ACC112 (cell line): ENCODE measurements at regions not wholly inside any gene's neighbourhood (a gene's known extent, or its start where the extent isn't known, plus 50 kb on each side); places are given as distances from the start of the nearest gene placed in this dataset.

Experiments
- H2AFZ ChIP-seq: fragments of 200-600 bp; sonication (generic); one replicate; pipeline ENCODE4 v1.6.0; 2017; ENCODE audit warnings: antibody characterized with exemption, low read length; ENCODE audit not compliant: unreplicated experiment
- H3K27ac ChIP-seq: fragments of 200-600 bp; sonication (generic); 2 replicates; pipeline ENCODE4 v1.5.1; 2014; ENCODE audit warnings: low read depth, mild to moderate bottlenecking, antibody characterized with exemption, low read length, moderate library complexity
- H3K27me3 ChIP-seq: fragments of 200-600 bp; sonication (generic); 2 replicates; pipeline ENCODE4 v1.6.1; 2014; ENCODE audit warnings: mild to moderate bottlenecking, antibody characterized with exemption, low read length, moderate library complexity, mixed read lengths; ENCODE audit not compliant: insufficient read depth
- H3K36me3 ChIP-seq: fragments of 200-600 bp; sonication (generic); 2 replicates; pipeline ENCODE4 v1.6.1; 2016; ENCODE audit warnings: mild to moderate bottlenecking, antibody characterized with exemption, low read length, moderate library complexity, mixed read lengths; ENCODE audit not compliant: insufficient read depth
- H3K4me1 ChIP-seq: fragments of 200-600 bp; sonication (generic); one replicate; pipeline ENCODE4 v1.6.1; 2016; ENCODE audit warnings: low read length, mixed read lengths; ENCODE audit not compliant: insufficient read depth, unreplicated experiment, control insufficient read depth
- H3K4me3 ChIP-seq: fragments of 200-600 bp; sonication (generic); 2 replicates; pipeline ENCODE4 v1.5.1; 2014; ENCODE audit warnings: mild to moderate bottlenecking, low read depth, low read length
- H3K79me2 ChIP-seq: fragments of 200-600 bp; sonication (generic); one replicate; pipeline ENCODE4 v1.6.0; 2016; ENCODE audit warnings: low read length; ENCODE audit not compliant: control insufficient read depth, unreplicated experiment, insufficient read depth

DNA sequence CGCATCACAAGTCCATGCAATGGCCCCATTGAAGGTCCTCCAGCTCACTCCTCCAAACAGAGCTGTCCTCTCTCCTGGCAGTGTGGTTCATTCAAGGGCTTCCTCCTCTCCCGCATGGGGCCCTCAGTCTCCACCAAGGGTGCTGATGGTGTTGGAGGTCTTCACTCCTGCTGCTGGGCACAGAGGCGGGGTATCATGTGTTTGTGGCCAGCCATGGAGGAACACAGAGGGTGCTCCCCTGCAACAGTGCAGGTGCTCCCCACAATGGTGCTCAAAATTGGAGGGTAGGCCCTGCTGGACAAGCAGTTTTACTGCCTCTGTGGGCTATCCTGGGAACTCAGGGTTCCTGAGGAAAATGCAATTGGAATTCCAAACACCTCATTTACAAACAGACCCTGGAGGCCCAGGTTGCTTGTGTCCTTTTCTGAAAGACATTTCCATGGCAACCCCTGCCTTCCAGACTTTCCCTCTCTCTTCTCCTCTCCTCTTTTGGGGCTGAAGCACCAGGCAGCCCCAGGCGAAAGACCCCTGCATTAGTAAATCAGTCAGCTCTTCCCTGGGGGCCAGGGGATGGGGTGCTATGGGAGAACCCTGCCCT is 256.0 kb downstream of the HAUS1 start:
- Histone ChIP-seq H3K27ac (no peak overlapping the region), H3K4me3 (no peak overlapping the region), H3K27me3 (peaks cover 16% of the 10 kb centered on the region), H3K36me3 (no peaks in the 10 kb centered on the region), H2AFZ (no peak overlapping the region), H3K4me1 (no peaks in the 10 kb centered on the region), H3K79me2 (no peaks in the 10 kb centered on the region)

DNA sequence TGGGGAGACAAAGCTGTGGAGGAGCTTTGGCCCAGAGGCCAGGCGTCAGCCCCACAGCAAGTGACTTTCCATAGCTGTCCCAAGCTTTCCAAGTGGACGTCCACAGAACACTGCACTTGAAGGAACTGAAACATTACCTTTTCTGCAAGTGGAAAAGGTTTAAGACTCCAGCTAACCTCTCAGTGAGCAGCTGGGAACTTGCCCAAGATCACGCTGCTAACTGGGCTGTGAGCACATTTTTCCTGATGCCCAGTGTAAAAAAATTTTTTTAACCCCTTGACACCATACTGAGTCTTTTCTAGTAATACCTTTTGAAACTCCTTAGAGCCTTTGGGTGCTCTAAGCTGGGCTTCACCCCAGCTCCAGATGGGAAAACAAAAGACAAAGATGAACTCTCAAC is 256.7 kb downstream of the HAUS1 start:
- Histone ChIP-seq H2AFZ (no peak overlapping the region), H3K4me1 (no peaks in the 10 kb centered on the region), H3K27me3 (peaks cover 16% of the 10 kb centered on the region), H3K27ac (no peak overlapping the region), H3K4me3 (no peak overlapping the region), H3K79me2 (no peaks in the 10 kb centered on the region), H3K36me3 (no peaks in the 10 kb centered on the region)

DNA sequence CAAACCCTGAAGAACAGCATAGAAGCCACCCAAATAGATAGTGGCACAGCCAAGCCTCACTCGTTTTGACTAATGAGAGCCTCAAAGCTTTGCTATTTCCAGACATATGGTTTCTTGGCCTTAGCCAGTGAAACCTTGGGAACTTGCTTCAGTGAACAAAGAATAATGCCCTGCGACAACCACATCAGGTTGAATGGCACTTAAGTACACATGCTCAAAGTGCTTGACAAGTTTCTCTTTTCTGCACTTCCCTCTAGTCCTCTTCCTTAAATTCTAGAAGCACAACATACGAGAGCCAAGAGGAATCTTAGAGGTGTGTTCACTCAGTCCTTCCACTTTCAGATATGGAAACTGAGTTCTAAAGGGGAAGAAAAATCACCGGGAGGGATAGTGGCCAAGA is 258.3 kb downstream of the HAUS1 start:
- H2AFZ ChIP-seq = no peak overlapping the region
- H3K36me3 ChIP-seq = no peaks in the 10 kb centered on the region
- no peak overlapping the region for H3K4me3 ChIP-seq
- H3K4me1 ChIP-seq = no peaks in the 10 kb centered on the region
- peaks cover 26% of the 10 kb centered on the region for H3K27me3 ChIP-seq
- H3K79me2 ChIP-seq = no peaks in the 10 kb centered on the region
- no peak overlapping the region for H3K27ac ChIP-seq

DNA sequence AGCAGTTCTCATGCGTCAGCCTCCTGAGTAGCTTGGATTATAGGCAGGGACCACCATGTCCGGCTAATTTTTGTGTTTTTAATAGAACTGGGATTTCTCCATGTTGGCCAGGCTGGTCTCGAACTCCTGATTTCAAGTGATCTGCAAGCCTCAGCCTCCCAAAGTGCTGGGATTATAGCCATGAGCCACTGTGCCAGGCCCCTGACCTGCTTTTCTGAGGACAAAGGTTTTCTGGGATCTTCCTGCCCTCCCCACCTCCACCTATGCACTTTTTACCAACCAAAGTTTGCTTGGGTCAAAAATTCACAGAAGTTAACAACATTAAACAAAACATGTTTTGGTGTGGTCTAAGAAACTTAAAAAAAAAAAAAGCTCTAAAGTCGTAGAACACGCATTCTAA is 259.9 kb downstream of the HAUS1 start:
- H3K27ac ChIP-seq = no peak overlapping the region
- H3K4me1 ChIP-seq = no peaks in the 10 kb centered on the region
- H3K4me3 ChIP-seq = no peak overlapping the region
- H3K79me2 ChIP-seq = no peaks in the 10 kb centered on the region
- peaks cover 31% of the 10 kb centered on the region for H3K27me3 ChIP-seq
- no peak overlapping the region for H2AFZ ChIP-seq
- no peaks in the 10 kb centered on the region for H3K36me3 ChIP-seq

DNA sequence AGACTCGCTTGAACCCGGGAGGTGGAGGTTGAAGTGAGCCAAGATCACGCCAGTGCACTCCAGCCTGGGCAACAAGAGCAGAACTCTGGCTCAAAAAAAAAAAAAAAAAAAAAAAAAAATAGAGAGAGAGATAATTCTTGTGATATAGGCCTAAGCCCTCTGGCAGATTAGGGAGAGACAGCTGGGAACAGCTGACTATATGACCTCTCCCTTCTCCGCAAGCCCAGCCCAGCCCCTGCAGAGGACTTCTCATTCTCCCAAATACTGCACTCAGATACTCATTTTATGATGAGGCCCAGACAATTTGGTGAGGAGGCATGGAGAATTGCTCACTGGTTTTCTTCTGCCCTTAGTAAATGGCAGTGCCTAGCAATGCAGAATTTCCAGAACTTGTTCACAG is 262.0 kb downstream of the HAUS1 start:
- H3K27ac ChIP-seq = no peak overlapping the region

DNA sequence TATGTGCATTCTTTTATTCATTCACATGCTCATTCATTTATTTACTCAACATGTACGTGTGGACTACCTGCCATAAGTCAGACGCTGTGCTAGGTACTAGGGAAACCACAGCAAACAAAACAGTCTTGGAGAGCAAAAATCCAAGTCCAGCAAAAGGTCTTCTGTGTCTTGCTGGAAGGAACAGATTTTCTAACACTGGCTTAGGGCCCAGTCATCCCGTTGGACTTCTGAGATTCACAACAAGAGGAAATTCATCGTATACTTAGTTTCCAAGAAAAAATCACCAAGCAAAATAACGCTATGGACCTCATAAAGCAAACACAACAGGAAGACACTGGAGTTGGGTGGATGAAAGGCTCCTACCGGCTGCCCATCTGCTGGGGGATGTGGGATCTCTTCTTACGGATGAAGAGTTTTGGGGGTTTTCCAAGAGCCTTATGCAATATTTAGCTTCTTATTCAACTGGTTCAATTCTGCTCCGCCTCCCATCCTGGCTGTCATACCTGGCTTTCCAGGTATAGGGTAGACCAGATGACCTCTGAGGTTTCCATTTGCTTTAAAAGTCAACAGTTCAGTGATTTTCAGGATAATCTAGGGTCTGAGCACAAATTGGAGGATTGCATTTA is 262.7 kb downstream of the HAUS1 start:
- Histone ChIP-seq H3K4me3 (no peak overlapping the region), H3K27me3 (peaks cover 25% of the 10 kb centered on the region), H3K4me1 (no peaks in the 10 kb centered on the region), H3K36me3 (no peaks in the 10 kb centered on the region), H2AFZ (no peak overlapping the region), H3K27ac (no peak overlapping the region), H3K79me2 (no peaks in the 10 kb centered on the region)

More for the DNA sequence above, 262.0 kb downstream of the HAUS1 start:
- Histone ChIP-seq H3K79me2 (no peaks in the 10 kb centered on the region), H2AFZ (no peak overlapping the region), H3K4me3 (no peak overlapping the region), H3K27me3 (peaks cover 30% of the 10 kb centered on the region), H3K36me3 (no peaks in the 10 kb centered on the region), H3K4me1 (no peaks in the 10 kb centered on the region)

DNA sequence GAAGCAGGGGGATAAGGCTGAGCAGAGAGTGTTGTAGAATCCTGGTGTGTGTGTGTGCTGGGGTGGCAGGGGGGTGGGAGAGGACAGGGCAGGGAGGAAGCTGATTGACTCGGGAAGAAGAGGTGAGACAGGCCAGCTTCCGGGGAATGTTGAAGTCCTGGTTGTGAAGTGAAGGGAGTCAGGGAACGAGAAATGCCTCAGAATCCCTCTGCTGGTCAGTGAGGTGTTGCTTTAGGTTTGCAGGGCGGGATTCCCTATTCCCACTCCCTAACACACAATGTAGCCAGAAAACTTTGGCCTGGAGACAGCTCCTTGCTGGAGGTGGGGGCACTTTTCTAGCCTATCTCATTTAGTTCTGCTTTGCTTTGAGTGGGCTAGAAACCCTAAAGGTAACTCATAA is 265.1 kb downstream of the HAUS1 start:
- Histone ChIP-seq H3K36me3 (no peaks in the 10 kb centered on the region), H3K4me3 (no peak overlapping the region), H3K27ac (no peak overlapping the region), H2AFZ (no peak overlapping the region), H3K27me3 (peaks cover 24% of the 10 kb centered on the region), H3K79me2 (no peaks in the 10 kb centered on the region), H3K4me1 (no peaks in the 10 kb centered on the region)

DNA sequence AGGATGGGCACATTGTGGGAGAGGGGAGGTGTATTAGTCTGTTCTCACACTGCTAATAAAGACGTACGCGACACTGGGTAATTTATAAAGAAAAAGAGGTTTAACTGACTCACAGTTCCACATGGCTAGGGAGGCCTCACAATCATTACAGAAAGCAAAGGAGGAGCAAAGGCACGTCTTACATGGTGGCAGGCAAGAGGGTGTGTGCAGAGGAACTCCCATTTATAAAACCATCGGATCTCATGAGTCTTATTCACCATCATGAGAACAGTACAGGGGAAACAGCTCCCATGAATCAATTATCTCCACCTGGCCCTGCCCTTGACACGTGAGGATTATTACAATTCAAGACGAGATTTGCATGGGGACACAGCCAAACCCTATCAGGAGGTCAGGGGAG is 266.7 kb downstream of the HAUS1 start:
- no peaks in the 10 kb centered on the region for H3K79me2 ChIP-seq
- H2AFZ ChIP-seq = no peak overlapping the region
- peaks cover 19% of the 10 kb centered on the region for H3K27me3 ChIP-seq
- H3K4me1 ChIP-seq = no peaks in the 10 kb centered on the region
- no peaks in the 10 kb centered on the region for H3K36me3 ChIP-seq
- no peak overlapping the region for H3K4me3 ChIP-seq
- H3K27ac ChIP-seq = no peak overlapping the region

DNA sequence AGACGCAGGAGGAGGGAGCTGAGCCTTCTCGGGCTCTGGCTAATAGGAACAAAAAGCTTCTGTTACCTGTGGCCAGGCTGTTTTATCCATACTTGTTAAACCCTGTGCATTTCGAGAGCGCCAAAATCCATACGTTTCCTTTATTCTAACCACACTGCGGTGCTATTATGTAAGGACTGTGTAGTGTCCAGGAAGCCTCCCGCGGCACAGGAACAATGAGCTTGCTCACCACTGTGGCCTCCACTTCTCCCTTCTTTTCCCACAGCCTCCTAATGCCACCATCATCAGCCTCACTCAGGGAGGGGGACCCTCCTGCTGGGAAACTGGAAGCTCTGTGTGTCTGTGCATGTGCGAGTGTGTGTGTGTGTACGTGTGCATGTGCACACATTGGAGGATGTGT is 268.5 kb downstream of the HAUS1 start:
- H3K27ac ChIP-seq = no peak overlapping the region
- H3K36me3 ChIP-seq = no peaks in the 10 kb centered on the region
- H3K4me1 ChIP-seq = no peaks in the 10 kb centered on the region
- no peak overlapping the region for H3K4me3 ChIP-seq
- H2AFZ ChIP-seq = no peak overlapping the region
- H3K79me2 ChIP-seq = no peaks in the 10 kb centered on the region
- peaks cover 13% of the 10 kb centered on the region for H3K27me3 ChIP-seq

DNA sequence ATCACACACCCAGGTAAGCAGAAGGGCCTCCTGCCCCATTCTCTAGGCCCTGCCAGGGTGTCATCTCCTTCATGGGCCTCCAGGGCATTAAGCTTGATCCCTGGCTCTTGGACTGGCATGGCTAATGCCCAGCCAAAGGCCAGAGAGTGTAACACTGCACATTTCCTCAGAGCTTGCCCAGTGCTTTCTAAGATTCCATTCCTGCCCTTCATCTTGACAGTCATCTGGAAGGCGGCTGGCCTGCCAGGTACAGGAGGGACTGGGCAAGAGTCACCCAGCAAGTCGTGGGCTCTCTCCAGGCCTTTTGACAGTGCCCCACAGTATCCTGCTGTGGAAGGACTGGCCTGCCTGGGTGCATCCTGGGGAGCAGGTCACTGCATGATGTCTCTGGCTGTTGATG is 268.9 kb downstream of the HAUS1 start:
- Histone ChIP-seq H3K4me3 (no peak overlapping the region), H3K79me2 (no peaks in the 10 kb centered on the region), H3K27me3 (peaks cover 13% of the 10 kb centered on the region), H3K36me3 (no peaks in the 10 kb centered on the region), H3K27ac (no peak overlapping the region), H2AFZ (no peak overlapping the region), H3K4me1 (no peaks in the 10 kb centered on the region)

DNA sequence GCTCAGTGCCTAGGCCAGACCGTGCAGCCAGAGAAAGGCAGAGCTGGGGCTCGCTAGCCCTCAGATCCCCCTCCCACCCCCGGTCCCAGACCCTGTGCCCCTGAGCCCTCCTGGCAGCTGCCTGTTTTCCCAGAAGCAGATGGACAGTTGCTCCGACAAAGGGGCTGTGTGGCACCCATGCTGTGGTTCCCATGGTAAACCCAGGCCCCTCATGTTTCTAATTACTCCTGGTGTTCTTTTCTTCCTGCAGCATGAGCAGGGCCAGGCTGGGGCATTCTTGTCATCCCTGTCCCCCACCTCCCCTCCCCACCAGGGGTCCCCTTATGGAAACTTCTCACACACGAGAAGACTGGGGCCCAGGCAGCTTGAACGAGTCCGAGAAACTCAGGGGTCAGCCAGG is 269.6 kb downstream of the HAUS1 start:
- H3K4me3 ChIP-seq = no peak overlapping the region
- no peak overlapping the region for H2AFZ ChIP-seq
- no peaks in the 10 kb centered on the region for H3K79me2 ChIP-seq
- no peaks in the 10 kb centered on the region for H3K36me3 ChIP-seq
- H3K27me3 ChIP-seq = peaks cover 8% of the 10 kb centered on the region
- no peak overlapping the region for H3K27ac ChIP-seq
- no peaks in the 10 kb centered on the region for H3K4me1 ChIP-seq
